Ovary (tissue), 7 donors: ENCODE measurements at regions not wholly inside any gene's neighbourhood (a gene's known extent, or its start where the extent isn't known, plus 50 kb on each side); places are given as distances from the start of the nearest gene placed in this dataset.

Source experiments
- DNase-seq, 5 donors: peaks; one replicate each; pipeline ENCODE4 v3.0.0-alpha.2; 2019 to 2020
- H3K27ac ChIP-seq, 2 donors: fragments of 200-600 bp; one replicate each; pipeline versions ENCODE4 v1.5.1 to v1.8.0; 2019 to 2022
- H3K27me3 ChIP-seq: fragments of 200-600 bp; one replicate; pipeline ENCODE4 v1.8.0; 2022
- H3K36me3 ChIP-seq: fragments of 200-600 bp; sonication (generic); one replicate; pipeline ENCODE4 v1.5.1; 2019
- H3K4me1 ChIP-seq: one replicate; pipeline ENCODE4 v1.8.1; 2013; ENCODE audit warnings: mild to moderate bottlenecking, moderate library complexity; ENCODE audit not compliant: insufficient read depth
- H3K4me3 ChIP-seq: fragments of 200-600 bp; sonication (generic); one replicate; pipeline ENCODE4 v1.5.1; 2017
- H3K9me3 ChIP-seq, 2 donors: fragments of 200-600 bp in 1 of 2; sonication (generic) in 1 of 2; one replicate each; pipeline versions ENCODE4 v1.5.1 to v1.8.1; 2013 to 2019; ENCODE audit warnings: mild to moderate bottlenecking in 1 of 2, moderate library complexity in 1 of 2
- CTCF ChIP-seq, 3 donors: fragments of 450-650 bp in 2 of 3; fragments of 200-600 bp in 1 of 3; IDR thresholded peaks; one replicate each; pipeline versions ENCODE4 v1.5.1 to v1.8.0; 2016 to 2022; ENCODE audit warnings: antibody characterized with exemption in 3 of 3, mild to moderate bottlenecking in 1 of 3
- EP300 ChIP-seq: sonication (generic); formaldehyde crosslinking; IDR thresholded peaks from one replicate; pipeline ENCODE4 v1.6.1; 2017; ENCODE audit warnings: antibody characterized with exemption
- POLR2A ChIP-seq: fragments of 450-650 bp; IDR thresholded peaks from one replicate; pipeline ENCODE4 v1.6.1; 2017; ENCODE audit warnings: antibody characterized with exemption, mild to moderate bottlenecking, moderate library complexity
- WGBS, 3 donors: extraction: QIAGEN DNeasy Blood & Tissue Kit in 1 of 3; methylation state at CpG; one replicate each; pipeline versions ENCODE4 v1.1.5 to v1.1.7; 2013 to 2017; 5-methylcytosine and 5-hydroxymethylcytosine counted together
- intact Hi-C, 4 donors: fragments of 100-400 bp; cut with DNase I; formaldehyde crosslinking; loops; one replicate each; pipeline versions ENCODE4 v1.11.0 to v1.15.1; 2022 to 2023
- donor health status: DM: no; HTN: no; CAD: no; lungs with moderate emphysema.
- donor health status: DM: no; HTN: no; CAD: no.
- donor health status: Bipolar disorder and iron deficiency.
- donor health status: DM: no; HTN: no; CAD: no.
- donor health status: DM: yes; HTN: yes; CAD: no.

GRCh38 chr13:31515427-31515826, 223.9 kb upstream of the RXFP2 start:
- WGBS, 3 donors: 7 to 21% (median 12%) methylated on average over 1 of the region's 1 CpG
- TF ChIP-seq POLR2A (no peak), EP300 (no peak), CTCF (IDR thresholded peaks at IDR 0.05) (no peak)
- intact Hi-C loops: no loop called here

GRCh38 chr13:31517599-31517998, 221.7 kb upstream of the RXFP2 start:
- Histone ChIP-seq H3K27me3 (no peaks in the 10 kb centered on the region), H3K4me3 (no peak overlapping the region), H3K36me3 (no peaks in the 10 kb centered on the region), H3K9me3 (no peaks in the 10 kb centered on the region), H3K27ac (no peak overlapping the region), H3K4me1 (no peaks in the 10 kb centered on the region)
- no peak for TF ChIP-seq POLR2A
- TF ChIP-seq CTCF (IDR thresholded peaks at IDR 0.05): no peak
- TF ChIP-seq EP300: no peak
- 94 to 96% (median 95%) methylated on average over 3 of the region's 3 CpGs for WGBS, 3 donors
- no peak for DNase-seq
- intact Hi-C loops: no loop called here

More at GRCh38 chr13:31515427-31515826, 223.9 kb upstream of the RXFP2 start:
- no peaks in the 10 kb centered on the region for H3K27me3 ChIP-seq
- H3K4me1 ChIP-seq: no peaks in the 10 kb centered on the region
- no peaks in the 10 kb centered on the region for H3K36me3 ChIP-seq
- DNase-seq: no peak
- H3K9me3 ChIP-seq: no peaks in the 10 kb centered on the region
- H3K27ac ChIP-seq: no peak overlapping the region
- no peak overlapping the region for H3K4me3 ChIP-seq

- no peak for DNase-seq
- Histone ChIP-seq H3K27me3 (no peaks in the 10 kb centered on the region), H3K9me3 (no peaks in the 10 kb centered on the region), H3K27ac (no peak overlapping the region), H3K4me3 (no peak overlapping the region), H3K4me1 (no peaks in the 10 kb centered on the region), H3K36me3 (no peaks in the 10 kb centered on the region)
- intact Hi-C loops: no loop called here
- TF ChIP-seq POLR2A (no peak), EP300 (no peak), CTCF (IDR thresholded peaks at IDR 0.05) (no peak)
- WGBS, 3 donors: 16 to 30% (median 22%) methylated on average over 4 of the region's 4 CpGs
These were observed 220.7 kb upstream of the RXFP2 start for GRCh38 chr13:31518645-31519044.

- no peaks in the 10 kb centered on the region for H3K27me3 ChIP-seq
- DNase-seq: no peak
- no peaks in the 10 kb centered on the region for H3K9me3 ChIP-seq
- no peak overlapping the region for H3K27ac ChIP-seq
- H3K4me3 ChIP-seq: no peak overlapping the region
- intact Hi-C loops: no loop called here
- no peaks in the 10 kb centered on the region for H3K4me1 ChIP-seq
- TF ChIP-seq EP300 (no peak), POLR2A (no peak), CTCF (IDR thresholded peaks at IDR 0.05) (no peak)
- H3K36me3 ChIP-seq: no peaks in the 10 kb centered on the region
These were observed 217.9 kb upstream of the RXFP2 start for GRCh38 chr13:31521435-31521834.

- intact Hi-C loops: no loop called here
- DNase-seq: no peak
- no peak for TF ChIP-seq POLR2A
- no peak for TF ChIP-seq EP300
- no peak for TF ChIP-seq CTCF (IDR thresholded peaks at IDR 0.05)
- Histone ChIP-seq H3K9me3 (no peaks in the 10 kb centered on the region), H3K4me1 (no peaks in the 10 kb centered on the region), H3K36me3 (no peaks in the 10 kb centered on the region), H3K4me3 (no peak overlapping the region), H3K27me3 (no peaks in the 10 kb centered on the region), H3K27ac (no peak overlapping the region)
- WGBS, 3 donors: 25 to 33% (median 27%) methylated on average over 1 of the region's 1 CpG
These were observed 216.9 kb upstream of the RXFP2 start for GRCh38 chr13:31522396-31522795.
